Muscle layer of duodenum (tissue), 2 donors: ENCODE measurements at regions not wholly inside any gene's neighbourhood (a gene's known extent, or its start where the extent isn't known, plus 50 kb on each side); places are given as distances from the start of the nearest gene placed in this dataset.

Experiments used
- H3K27ac ChIP-seq: one replicate; pipeline ENCODE4 v1.7.0; 2013; ENCODE audit warnings: mild to moderate bottlenecking, low read length
- H3K27me3 ChIP-seq: one replicate; pipeline ENCODE4 v1.7.0; 2013; ENCODE audit warnings: low read depth, mild to moderate bottlenecking, control low read depth, low read length
- H3K36me3 ChIP-seq, 2 donors: one replicate each; pipeline ENCODE4 v1.7.0; 2013; ENCODE audit warnings: low read length in 2 of 2, control low read depth in 1 of 2, mild to moderate bottlenecking in 1 of 2; ENCODE audit not compliant: insufficient read depth in 2 of 2, control insufficient read depth in 1 of 2
- H3K4me1 ChIP-seq, 2 donors: one replicate each; pipeline ENCODE4 v1.7.0; 2013; ENCODE audit warnings: low read length in 2 of 2, mild to moderate bottlenecking in 2 of 2, control low read depth in 1 of 2, moderate library complexity in 1 of 2; ENCODE audit not compliant: insufficient read depth in 2 of 2, control insufficient read depth in 1 of 2
- H3K4me3 ChIP-seq, 2 donors: one replicate each; pipeline ENCODE4 v1.7.0; 2013; ENCODE audit warnings: low read length in 2 of 2, low read depth in 1 of 2, mild to moderate bottlenecking in 1 of 2
- H3K9me3 ChIP-seq, 2 donors: one replicate each; pipeline ENCODE4 v1.7.0; 2013; ENCODE audit warnings: low read length in 2 of 2, control low read depth in 1 of 2, mild to moderate bottlenecking in 1 of 2; ENCODE audit not compliant: control insufficient read depth in 1 of 2
- donor health status: healthy.

DNA sequence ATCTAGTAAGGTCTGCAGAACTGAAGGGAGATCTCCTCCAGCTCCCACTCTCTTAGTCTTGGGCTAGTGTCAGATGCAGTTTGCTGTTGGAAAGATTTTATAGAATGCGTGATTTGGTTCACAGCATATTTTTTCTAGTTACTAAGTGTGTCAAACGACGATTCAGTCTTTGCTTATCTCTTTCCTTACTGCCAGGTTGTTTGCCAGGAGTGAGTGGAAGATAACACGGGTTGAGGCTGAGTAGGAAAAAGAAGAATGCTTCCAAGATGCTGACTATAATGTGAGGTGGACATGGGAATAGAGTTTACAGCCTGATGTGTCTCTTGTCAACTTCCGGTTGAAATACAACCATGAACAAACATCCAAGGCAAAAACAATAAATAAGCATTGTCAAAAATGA lies 141.4 kb downstream of the GDAP2 start:
- H3K4me3 ChIP-seq = no peak overlapping the region
- no peak overlapping the region for H3K27ac ChIP-seq
- H3K9me3 ChIP-seq = no peaks in the 10 kb centered on the region

GRCh38 chr1:117793413-117793812 lies 136.0 kb downstream of the GDAP2 start:
- Histone ChIP-seq H3K4me3 (no peak overlapping the region), H3K36me3 (no peaks in the 10 kb centered on the region), H3K27ac (no peak overlapping the region), H3K9me3 (no peaks in the 10 kb centered on the region), H3K27me3 (no peaks in the 10 kb centered on the region), H3K4me1 (no peaks in the 10 kb centered on the region)

More for the DNA sequence above, 141.4 kb downstream of the GDAP2 start:
- Histone ChIP-seq H3K4me1 (no peaks in the 10 kb centered on the region), H3K27me3 (no peaks in the 10 kb centered on the region), H3K36me3 (no peaks in the 10 kb centered on the region)

DNA sequence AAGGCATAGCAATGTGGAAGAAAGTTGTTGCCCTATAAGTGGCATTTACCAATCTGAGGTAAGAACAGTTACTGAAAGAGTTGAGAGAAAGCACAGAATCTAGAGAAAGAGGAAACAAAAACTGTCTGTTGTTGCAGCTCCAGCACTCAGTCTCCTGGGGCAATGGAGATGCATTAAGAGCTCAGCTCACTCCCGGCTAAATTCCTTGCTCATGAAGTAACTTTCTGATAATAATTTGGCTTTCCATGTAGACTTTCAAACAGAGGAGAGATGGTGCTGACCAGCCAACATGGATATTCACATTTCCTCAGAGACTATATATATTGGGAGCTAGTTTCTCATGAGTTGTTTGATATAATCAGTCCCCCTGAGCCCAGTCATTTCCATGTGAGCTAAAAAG lies 135.3 kb downstream of the GDAP2 start:
- H3K4me1 ChIP-seq = no peaks in the 10 kb centered on the region
- no peaks in the 10 kb centered on the region for H3K27me3 ChIP-seq
- H3K4me3 ChIP-seq = no peak overlapping the region
- H3K27ac ChIP-seq = no peak overlapping the region
- H3K36me3 ChIP-seq = no peaks in the 10 kb centered on the region
- no peaks in the 10 kb centered on the region for H3K9me3 ChIP-seq

GRCh38 chr1:117795190-117795589 lies 134.2 kb downstream of the GDAP2 start:
- no peak overlapping the region for H3K4me3 ChIP-seq
- no peaks in the 10 kb centered on the region for H3K9me3 ChIP-seq
- H3K36me3 ChIP-seq = no peaks in the 10 kb centered on the region
- H3K4me1 ChIP-seq = no peaks in the 10 kb centered on the region
- no peak overlapping the region for H3K27ac ChIP-seq
- H3K27me3 ChIP-seq = no peaks in the 10 kb centered on the region

GRCh38 chr1:117795792-117796191 lies 133.6 kb downstream of the GDAP2 start:
- Histone ChIP-seq H3K27ac (no peak overlapping the region), H3K4me3 (no peak overlapping the region)

GRCh38 chr1:117796226-117796625 lies 133.2 kb downstream of the GDAP2 start:
- no peak overlapping the region for H3K27ac ChIP-seq
- H3K4me3 ChIP-seq = no peak overlapping the region
- H3K9me3 ChIP-seq = no peaks in the 10 kb centered on the region
- no peaks in the 10 kb centered on the region for H3K4me1 ChIP-seq
- H3K36me3 ChIP-seq = no peaks in the 10 kb centered on the region
- no peaks in the 10 kb centered on the region for H3K27me3 ChIP-seq

More at GRCh38 chr1:117795792-117796191, 133.6 kb downstream of the GDAP2 start:
- Histone ChIP-seq H3K9me3 (no peaks in the 10 kb centered on the region), H3K4me1 (no peaks in the 10 kb centered on the region), H3K27me3 (no peaks in the 10 kb centered on the region), H3K36me3 (no peaks in the 10 kb centered on the region)

GRCh38 chr1:117798550-117798949 lies 130.9 kb downstream of the GDAP2 start:
- Histone ChIP-seq H3K27me3 (no peaks in the 10 kb centered on the region), H3K27ac (no peak overlapping the region), H3K4me1 (peaks cover 0 to 8% of the 10 kb centered on the region in 2 donors), H3K4me3 (no peak overlapping the region), H3K9me3 (no peaks in the 10 kb centered on the region), H3K36me3 (no peaks in the 10 kb centered on the region)

- no peak overlapping the region for H3K27ac ChIP-seq
- peaks cover 0 to 9% of the 10 kb centered on the region in 2 donors for H3K4me1 ChIP-seq
- no peaks in the 10 kb centered on the region for H3K36me3 ChIP-seq
- H3K27me3 ChIP-seq = no peaks in the 10 kb centered on the region
- H3K4me3 ChIP-seq = no peak overlapping the region
- no peaks in the 10 kb centered on the region for H3K9me3 ChIP-seq
Measured at GRCh38 chr1:117802531-117803257, 126.7 kb downstream of the GDAP2 start.

DNA sequence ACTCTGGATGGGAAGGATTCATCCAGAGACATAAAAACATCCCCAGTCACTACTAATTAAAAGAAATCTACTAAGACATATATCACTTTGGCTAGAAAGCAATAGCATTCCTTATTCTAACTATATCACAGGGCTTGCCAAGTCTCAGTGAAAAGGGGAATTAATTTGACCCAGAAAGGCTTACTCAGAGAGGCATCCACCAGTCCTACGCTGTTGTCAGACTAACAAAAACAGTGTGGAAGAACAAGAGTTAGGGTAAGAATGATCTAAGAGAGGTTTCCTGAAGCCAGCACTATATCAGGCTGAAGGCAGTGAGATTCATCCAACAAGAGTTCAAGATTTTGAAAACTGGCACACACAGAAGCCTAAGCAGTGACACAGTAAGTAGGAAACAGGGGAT lies 126.1 kb downstream of the GDAP2 start:
- H3K4me3 ChIP-seq = no peak overlapping the region
- no peaks in the 10 kb centered on the region for H3K27me3 ChIP-seq
- peaks cover 0 to 9% of the 10 kb centered on the region in 2 donors for H3K4me1 ChIP-seq
- H3K27ac ChIP-seq = no peak overlapping the region
- no peaks in the 10 kb centered on the region for H3K36me3 ChIP-seq
- H3K9me3 ChIP-seq = no peaks in the 10 kb centered on the region

GRCh38 chr1:117809764-117810163 lies 119.7 kb downstream of the GDAP2 start:
- no peaks in the 10 kb centered on the region for H3K27me3 ChIP-seq
- no peaks in the 10 kb centered on the region for H3K36me3 ChIP-seq
- H3K4me1 ChIP-seq = peaks cover 0 to 10% of the 10 kb centered on the region in 2 donors
- no peak overlapping the region for H3K27ac ChIP-seq
- H3K9me3 ChIP-seq = no peaks in the 10 kb centered on the region
- no peak overlapping the region for H3K4me3 ChIP-seq

DNA sequence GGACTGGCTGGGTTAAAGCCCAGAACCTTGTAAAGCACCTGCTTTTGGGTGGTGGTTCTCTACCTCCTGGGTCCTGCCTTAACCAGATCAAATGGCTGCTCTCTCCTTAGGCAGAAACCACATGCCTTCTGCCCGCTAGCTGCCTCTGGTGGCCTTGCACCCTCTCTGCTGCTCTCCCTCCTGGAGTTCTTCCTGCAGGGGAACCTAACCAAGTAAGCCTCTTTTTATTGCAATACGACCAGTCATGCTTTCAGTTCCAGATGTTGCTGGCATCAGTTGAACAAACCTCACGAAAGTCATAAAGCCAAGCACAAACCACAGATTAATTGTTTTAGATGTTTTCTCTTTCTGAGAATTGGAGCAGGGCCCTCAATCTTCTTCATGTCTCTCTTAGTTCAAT lies 118.9 kb downstream of the GDAP2 start:
- Histone ChIP-seq H3K27ac (no peak overlapping the region), H3K36me3 (no peaks in the 10 kb centered on the region), H3K27me3 (no peaks in the 10 kb centered on the region)

More for the DNA sequence above, 118.9 kb downstream of the GDAP2 start:
- Histone ChIP-seq H3K4me3 (no peak overlapping the region), H3K4me1 (peaks cover 0 to 14% of the 10 kb centered on the region in 2 donors), H3K9me3 (no peaks in the 10 kb centered on the region)
